DND-41 (cell line): ENCODE measurements at regions not wholly inside any gene's neighbourhood (a gene's known extent, or its start where the extent isn't known, plus 50 kb on each side); places are given as distances from the start of the nearest gene placed in this dataset.

Source experiments
- ATAC-seq: fragments of 200-7000 bp; cut with Tn5 transposase; 3 replicates; pipeline ENCODE4 v1.9.1; 2021; ENCODE audit warnings: low read depth; ENCODE audit not compliant: insufficient read depth
- DNase-seq: peaks from one replicate; pipeline ENCODE4 v3.0.0-alpha.2; 2020
- H2AFZ ChIP-seq: 2 replicates; pipeline ENCODE4 v1.6.0; 2012; ENCODE audit warnings: low read depth, low read length
- H3K27ac ChIP-seq: 2 replicates; pipeline ENCODE4 v1.5.1; 2012; ENCODE audit warnings: low read length, inconsistent platforms
- H3K27me3 ChIP-seq: fragments of 200-600 bp; sonication (generic); 2 replicates; pipeline ENCODE4 v1.6.0; 2012; ENCODE audit warnings: low read length, mild to moderate bottlenecking, inconsistent platforms; ENCODE audit not compliant: insufficient read depth, poor library complexity
- H3K36me3 ChIP-seq: 2 replicates; pipeline ENCODE4 v1.5.1; 2012; ENCODE audit warnings: low read length, inconsistent platforms; ENCODE audit not compliant: insufficient read depth
- H3K4me1 ChIP-seq: 2 replicates; pipeline ENCODE4 v1.5.1; 2012; ENCODE audit warnings: mild to moderate bottlenecking, low read length; ENCODE audit not compliant: insufficient read depth
- H3K4me2 ChIP-seq: 2 replicates; pipeline ENCODE4 v1.6.0; 2012; ENCODE audit warnings: mild to moderate bottlenecking, moderate library complexity, low read length, inconsistent platforms; ENCODE audit not compliant: insufficient read depth
- H3K4me3 ChIP-seq, 2 experiments: fragments of 200-600 bp in 1 of 2; shearing (Covaris generic) in 1 of 2; 2 replicates each; pipeline ENCODE4 v1.5.1; 2012 to 2016; ENCODE audit warnings: inconsistent platforms in 2 of 2, low read length in 2 of 2, mild to moderate bottlenecking in 2 of 2, low read depth in 1 of 2, moderate library complexity in 1 of 2
- H3K79me2 ChIP-seq: 2 replicates; pipeline ENCODE4 v1.6.0; 2012; ENCODE audit warnings: low read length, inconsistent platforms; ENCODE audit not compliant: insufficient read depth
- H3K9ac ChIP-seq: 2 replicates; pipeline ENCODE4 v1.6.0; 2012; ENCODE audit warnings: low read depth, mild to moderate bottlenecking, inconsistent platforms, low read length, moderate library complexity
- H3K9me3 ChIP-seq: 2 replicates; pipeline ENCODE4 v1.5.1; 2012; ENCODE audit warnings: low read length, moderate library complexity, mild to moderate bottlenecking, inconsistent platforms; ENCODE audit not compliant: insufficient read depth, severe bottlenecking
- H4K20me1 ChIP-seq: 2 replicates; pipeline ENCODE4 v1.6.0; 2012; ENCODE audit warnings: low read length; ENCODE audit not compliant: insufficient read depth
- EZH2 ChIP-seq: IDR thresholded peaks from 3 replicates; pipeline ENCODE4 v1.6.1; 2012; ENCODE audit warnings: borderline replicate concordance, low read depth, mild to moderate bottlenecking, moderate library complexity, low read length, inconsistent platforms; ENCODE audit not compliant: severe bottlenecking
- TF ChIP-seq, protein P1 (sequence below): IDR thresholded peaks from 2 replicates; pipeline ENCODE4 v1.5.1; 2012; ENCODE audit warnings: borderline replicate concordance, low read length, moderate library complexity, mild to moderate bottlenecking; ENCODE audit not compliant: poor library complexity, severe bottlenecking; ENCODE audit errors: extremely low read depth

DNA sequence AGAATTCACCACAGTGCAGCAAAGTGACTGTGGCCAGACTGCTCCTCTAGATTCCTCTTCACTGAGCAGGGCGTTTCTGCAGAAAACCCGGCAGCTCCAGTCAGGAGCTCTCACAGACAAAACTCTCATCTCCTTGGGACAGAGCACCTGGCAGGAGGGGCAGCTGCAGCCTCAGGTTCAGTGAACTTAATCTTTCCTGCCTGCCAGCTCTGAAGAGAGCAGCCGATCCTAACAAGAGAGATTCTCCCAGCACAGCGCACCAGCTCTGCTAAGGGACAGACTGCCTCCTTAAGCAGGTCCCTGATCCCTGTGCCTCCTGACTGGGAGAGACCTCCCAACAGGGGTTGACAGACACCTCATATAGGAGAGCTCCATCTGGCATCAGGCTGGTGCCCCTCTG is 1065.5 kb downstream of the GRIK2 start:
- Histone ChIP-seq H3K9me3 (no peaks in the 10 kb centered on the region), H2AFZ (no peak overlapping the region), H3K4me1 (no peaks in the 10 kb centered on the region), H3K4me2 (no peak overlapping the region), H4K20me1 (no peaks in the 10 kb centered on the region), H3K27me3 (no peaks in the 10 kb centered on the region), H3K27ac (no peak overlapping the region), H3K4me3 (no peak overlapping the region), H3K36me3 (no peaks in the 10 kb centered on the region), H3K9ac (no peak overlapping the region), H3K79me2 (no peaks in the 10 kb centered on the region)
- DNase-seq (no peak), ATAC-seq (no peak)
- TF ChIP-seq, protein P1, sequence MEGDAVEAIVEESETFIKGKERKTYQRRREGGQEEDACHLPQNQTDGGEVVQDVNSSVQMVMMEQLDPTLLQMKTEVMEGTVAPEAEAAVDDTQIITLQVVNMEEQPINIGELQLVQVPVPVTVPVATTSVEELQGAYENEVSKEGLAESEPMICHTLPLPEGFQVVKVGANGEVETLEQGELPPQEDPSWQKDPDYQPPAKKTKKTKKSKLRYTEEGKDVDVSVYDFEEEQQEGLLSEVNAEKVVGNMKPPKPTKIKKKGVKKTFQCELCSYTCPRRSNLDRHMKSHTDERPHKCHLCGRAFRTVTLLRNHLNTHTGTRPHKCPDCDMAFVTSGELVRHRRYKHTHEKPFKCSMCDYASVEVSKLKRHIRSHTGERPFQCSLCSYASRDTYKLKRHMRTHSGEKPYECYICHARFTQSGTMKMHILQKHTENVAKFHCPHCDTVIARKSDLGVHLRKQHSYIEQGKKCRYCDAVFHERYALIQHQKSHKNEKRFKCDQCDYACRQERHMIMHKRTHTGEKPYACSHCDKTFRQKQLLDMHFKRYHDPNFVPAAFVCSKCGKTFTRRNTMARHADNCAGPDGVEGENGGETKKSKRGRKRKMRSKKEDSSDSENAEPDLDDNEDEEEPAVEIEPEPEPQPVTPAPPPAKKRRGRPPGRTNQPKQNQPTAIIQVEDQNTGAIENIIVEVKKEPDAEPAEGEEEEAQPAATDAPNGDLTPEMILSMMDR = no peak
- no peak for TF ChIP-seq EZH2

DNA sequence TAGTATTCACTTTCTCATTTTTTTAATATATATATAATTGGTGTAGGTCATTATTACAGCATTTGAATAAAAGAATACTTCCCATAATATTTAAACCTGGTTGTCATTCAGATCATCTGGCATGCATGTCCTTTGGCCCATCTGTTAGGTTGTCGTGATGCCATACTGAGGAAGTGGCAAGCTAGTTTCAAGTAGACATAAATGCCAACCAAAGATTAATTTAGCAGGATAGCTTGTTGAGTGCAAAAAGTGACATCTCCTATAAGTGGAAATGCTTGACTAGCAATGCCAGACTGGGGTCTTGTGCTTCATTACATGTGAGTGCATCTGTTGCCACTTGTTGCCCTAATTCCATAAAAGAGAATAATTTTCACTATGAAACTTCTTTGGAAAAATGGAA is 1044.7 kb downstream of the GRIK2 start:
- ATAC-seq (no peak), DNase-seq (no peak)
- Histone ChIP-seq H3K27me3 (no peaks in the 10 kb centered on the region), H3K9ac (no peak overlapping the region), H4K20me1 (no peaks in the 10 kb centered on the region), H3K4me3 (no peak overlapping the region), H2AFZ (no peak overlapping the region), H3K9me3 (no peaks in the 10 kb centered on the region), H3K4me1 (no peaks in the 10 kb centered on the region), H3K36me3 (no peaks in the 10 kb centered on the region), H3K4me2 (no peak overlapping the region), H3K79me2 (no peaks in the 10 kb centered on the region), H3K27ac (no peak overlapping the region)
- no peak for TF ChIP-seq EZH2
- TF ChIP-seq, protein P1 = no peak

- Histone ChIP-seq H3K4me2 (peak overlapping the region; percentile 43), H2AFZ (peak overlapping the region; percentile 48; the same call in 1 of the 2 replicates), H3K36me3 (no peaks in the 10 kb centered on the region), H3K9me3 (no peaks in the 10 kb centered on the region), H3K27ac (peak overlapping the region; percentile 53; the same call in 1 of the 2 replicates), H3K79me2 (no peaks in the 10 kb centered on the region), H3K9ac (no peak overlapping the region), H3K4me3 (peak overlapping the region in 1 of 2 experiments; percentile 3; a peak in 1 of 4 replicates), H3K27me3 (no peaks in the 10 kb centered on the region), H4K20me1 (no peaks in the 10 kb centered on the region), H3K4me1 (peaks cover 20% of the 10 kb centered on the region)
- no peak for TF ChIP-seq EZH2
- TF ChIP-seq, protein P1 = peak; percentile 48
- peak; percentile 96 for ATAC-seq
- DNase-seq = peak; percentile 69
These were observed 1024.0 kb downstream of the GRIK2 start for GRCh38 chr6:102417368-102417998.
